ACC112 (cell line): ENCODE measurements at regions not wholly inside any gene's neighbourhood (a gene's known extent, or its start where the extent isn't known, plus 50 kb on each side); places are given as distances from the start of the nearest gene placed in this dataset.

Source experiments
- H2AFZ ChIP-seq: fragments of 200-600 bp; sonication (generic); one replicate; pipeline ENCODE4 v1.6.0; 2017; ENCODE audit warnings: antibody characterized with exemption, low read length; ENCODE audit not compliant: unreplicated experiment
- H3K27ac ChIP-seq: fragments of 200-600 bp; sonication (generic); 2 replicates; pipeline ENCODE4 v1.5.1; 2014; ENCODE audit warnings: low read depth, mild to moderate bottlenecking, antibody characterized with exemption, low read length, moderate library complexity
- H3K27me3 ChIP-seq: fragments of 200-600 bp; sonication (generic); 2 replicates; pipeline ENCODE4 v1.6.1; 2014; ENCODE audit warnings: mild to moderate bottlenecking, antibody characterized with exemption, low read length, moderate library complexity, mixed read lengths; ENCODE audit not compliant: insufficient read depth
- H3K36me3 ChIP-seq: fragments of 200-600 bp; sonication (generic); 2 replicates; pipeline ENCODE4 v1.6.1; 2016; ENCODE audit warnings: mild to moderate bottlenecking, antibody characterized with exemption, low read length, moderate library complexity, mixed read lengths; ENCODE audit not compliant: insufficient read depth
- H3K4me1 ChIP-seq: fragments of 200-600 bp; sonication (generic); one replicate; pipeline ENCODE4 v1.6.1; 2016; ENCODE audit warnings: low read length, mixed read lengths; ENCODE audit not compliant: insufficient read depth, unreplicated experiment, control insufficient read depth
- H3K4me3 ChIP-seq: fragments of 200-600 bp; sonication (generic); 2 replicates; pipeline ENCODE4 v1.5.1; 2014; ENCODE audit warnings: mild to moderate bottlenecking, low read depth, low read length
- H3K79me2 ChIP-seq: fragments of 200-600 bp; sonication (generic); one replicate; pipeline ENCODE4 v1.6.0; 2016; ENCODE audit warnings: low read length; ENCODE audit not compliant: control insufficient read depth, unreplicated experiment, insufficient read depth

GRCh38 chr13:90899416-90899815, 448.1 kb upstream of the MIR17HG start:
- Histone ChIP-seq H3K27ac (no peak overlapping the region), H3K79me2 (no peaks in the 10 kb centered on the region), H3K36me3 (no peaks in the 10 kb centered on the region), H2AFZ (no peak overlapping the region), H3K4me1 (no peaks in the 10 kb centered on the region), H3K4me3 (no peak overlapping the region), H3K27me3 (no peaks in the 10 kb centered on the region; the same call in 1 of the 2 replicates)

GRCh38 chr13:90902255-90902654, 445.2 kb upstream of the MIR17HG start:
- Histone ChIP-seq H2AFZ (no peak overlapping the region), H3K27ac (no peak overlapping the region), H3K27me3 (peaks cover 3% of the 10 kb centered on the region; the same call in 1 of the 2 replicates), H3K4me1 (no peaks in the 10 kb centered on the region), H3K4me3 (no peak overlapping the region), H3K36me3 (no peaks in the 10 kb centered on the region), H3K79me2 (no peaks in the 10 kb centered on the region)

DNA sequence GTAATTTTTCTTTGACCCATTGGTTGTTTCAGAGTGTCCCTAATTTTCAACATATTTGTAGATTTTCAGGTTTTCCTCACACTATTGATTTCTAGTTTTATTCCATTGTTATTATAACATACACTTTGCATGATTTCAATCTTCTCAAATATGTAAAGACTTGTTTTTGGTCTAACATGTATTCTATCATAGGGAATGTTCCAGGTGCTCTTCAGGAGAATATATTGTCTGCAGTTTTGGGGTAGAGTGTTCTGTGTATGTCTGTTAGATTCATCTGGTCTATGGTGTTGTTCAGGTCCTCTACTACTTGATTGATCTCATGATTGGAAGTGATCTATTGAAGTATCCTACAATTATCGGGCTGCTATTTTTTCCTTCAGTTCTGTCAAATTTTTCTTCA, 440.9 kb upstream of the MIR17HG start:
- Histone ChIP-seq H3K4me3 (no peak overlapping the region), H3K27me3 (0 out of 2 replicates have a peak, but pooled peaks cover 3% of the 10 kb centered on the region), H3K36me3 (no peaks in the 10 kb centered on the region), H2AFZ (no peak overlapping the region), H3K4me1 (no peaks in the 10 kb centered on the region), H3K27ac (no peak overlapping the region), H3K79me2 (no peaks in the 10 kb centered on the region)

GRCh38 chr13:90908792-90909191, 438.7 kb upstream of the MIR17HG start:
- Histone ChIP-seq H3K36me3 (no peaks in the 10 kb centered on the region), H3K4me3 (no peak overlapping the region), H3K79me2 (no peaks in the 10 kb centered on the region), H3K4me1 (no peaks in the 10 kb centered on the region), H3K27me3 (0 out of 2 replicates have a peak, but pooled peaks cover 3% of the 10 kb centered on the region), H2AFZ (no peak overlapping the region), H3K27ac (no peak overlapping the region)

- no peaks in the 10 kb centered on the region for H3K4me1 ChIP-seq
- no peak overlapping the region for H3K27ac ChIP-seq
- H2AFZ ChIP-seq: no peak overlapping the region
- 0 out of 2 replicates have a peak, but pooled peaks cover 3% of the 10 kb centered on the region for H3K27me3 ChIP-seq
- no peak overlapping the region for H3K4me3 ChIP-seq
- H3K36me3 ChIP-seq: no peaks in the 10 kb centered on the region
- no peaks in the 10 kb centered on the region for H3K79me2 ChIP-seq
Measured at GRCh38 chr13:90910018-90910639, 437.4 kb upstream of the MIR17HG start.

- Histone ChIP-seq H3K27me3 (no peaks in the 10 kb centered on the region), H3K36me3 (no peaks in the 10 kb centered on the region), H3K79me2 (no peaks in the 10 kb centered on the region), H2AFZ (no peak overlapping the region), H3K4me1 (no peaks in the 10 kb centered on the region), H3K27ac (no peak overlapping the region), H3K4me3 (no peak overlapping the region)
Measured at GRCh38 chr13:90912247-90912646, 435.2 kb upstream of the MIR17HG start.

GRCh38 chr13:90918536-90918935, 429.0 kb upstream of the MIR17HG start:
- Histone ChIP-seq H2AFZ (no peak overlapping the region), H3K4me1 (peaks cover 4% of the 10 kb centered on the region), H3K36me3 (no peaks in the 10 kb centered on the region), H3K27me3 (no peaks in the 10 kb centered on the region), H3K27ac (no peak overlapping the region), H3K4me3 (no peak overlapping the region), H3K79me2 (no peaks in the 10 kb centered on the region)

GRCh38 chr13:90919153-90919552, 428.3 kb upstream of the MIR17HG start:
- no peaks in the 10 kb centered on the region for H3K27me3 ChIP-seq
- H3K4me1 ChIP-seq: peaks cover 4% of the 10 kb centered on the region
- H3K4me3 ChIP-seq: no peak overlapping the region
- H2AFZ ChIP-seq: no peak overlapping the region
- H3K36me3 ChIP-seq: no peaks in the 10 kb centered on the region
- no peak overlapping the region for H3K27ac ChIP-seq
- no peaks in the 10 kb centered on the region for H3K79me2 ChIP-seq

GRCh38 chr13:90926459-90926858, 421.0 kb upstream of the MIR17HG start:
- H3K4me3 ChIP-seq: no peak overlapping the region
- H3K4me1 ChIP-seq: no peaks in the 10 kb centered on the region
- peaks cover 9% of the 10 kb centered on the region; the same call in 1 of the 2 replicates for H3K27me3 ChIP-seq
- no peak overlapping the region for H3K27ac ChIP-seq
- H2AFZ ChIP-seq: no peak overlapping the region
- no peaks in the 10 kb centered on the region for H3K79me2 ChIP-seq
- H3K36me3 ChIP-seq: no peaks in the 10 kb centered on the region

DNA sequence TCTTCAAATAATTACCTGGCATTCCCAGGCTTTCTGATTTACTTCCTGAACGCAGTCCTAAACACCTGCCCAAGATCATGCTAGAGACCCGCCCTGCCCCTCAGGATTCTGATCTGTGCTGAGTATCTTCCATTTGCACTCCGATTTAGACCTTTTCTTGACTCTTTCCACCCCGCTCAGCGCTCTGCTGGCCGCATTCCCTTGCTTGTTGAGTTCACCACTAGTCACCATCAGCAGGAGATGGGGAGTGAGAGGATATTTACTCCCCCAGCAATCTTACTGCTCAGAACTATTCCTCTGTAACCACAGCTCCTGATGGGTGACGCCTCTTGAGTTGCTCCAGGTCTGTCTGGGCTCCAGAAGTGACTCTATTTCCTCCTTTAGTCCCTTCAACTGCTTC, 419.4 kb upstream of the MIR17HG start:
- H3K36me3 ChIP-seq: no peaks in the 10 kb centered on the region
- peaks cover 9% of the 10 kb centered on the region; the same call in 1 of the 2 replicates for H3K27me3 ChIP-seq
- H3K79me2 ChIP-seq: no peaks in the 10 kb centered on the region
- no peak overlapping the region for H3K4me3 ChIP-seq
- H3K27ac ChIP-seq: no peak overlapping the region
- H3K4me1 ChIP-seq: no peaks in the 10 kb centered on the region
- H2AFZ ChIP-seq: no peak overlapping the region

DNA sequence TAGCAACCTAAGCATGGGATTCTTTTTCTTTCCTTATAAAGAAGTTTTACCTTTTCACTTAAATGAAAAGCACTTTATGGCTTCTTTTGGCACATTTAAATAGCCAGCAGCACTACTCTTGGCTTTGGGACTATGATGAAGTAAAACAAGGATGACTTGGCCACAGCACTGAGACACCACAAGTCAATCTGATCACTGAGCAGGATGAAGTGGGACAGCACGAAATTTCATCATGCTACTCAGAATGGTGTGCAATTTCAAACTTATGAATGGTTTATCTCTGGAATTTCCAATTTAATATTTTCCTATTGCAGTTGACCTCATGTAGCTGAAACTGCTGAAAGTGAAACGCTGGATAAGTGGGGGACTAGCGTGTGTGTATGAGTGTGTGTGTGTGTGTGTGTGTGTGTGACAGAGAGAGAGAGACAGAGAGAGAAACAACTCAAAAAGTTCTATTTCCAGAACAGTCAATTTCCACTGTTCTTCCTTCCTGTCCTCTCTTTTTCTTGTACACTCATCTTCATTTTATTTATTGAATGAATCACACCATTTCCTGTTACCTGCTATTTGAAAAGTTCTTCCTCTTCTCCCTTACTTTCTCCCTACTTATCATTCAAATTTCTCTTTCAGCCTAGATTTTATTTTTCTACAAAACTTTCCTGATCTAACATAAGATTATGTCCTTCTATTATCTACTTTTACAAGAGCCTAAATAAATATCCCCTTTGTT, 414.2 kb upstream of the MIR17HG start:
- H3K4me3 ChIP-seq: no peak overlapping the region
- H3K27me3 ChIP-seq: peaks cover 6% of the 10 kb centered on the region; the same call in 1 of the 2 replicates
- H3K27ac ChIP-seq: no peak overlapping the region
- no peak overlapping the region for H2AFZ ChIP-seq
- H3K79me2 ChIP-seq: no peaks in the 10 kb centered on the region
- H3K4me1 ChIP-seq: no peaks in the 10 kb centered on the region
- H3K36me3 ChIP-seq: no peaks in the 10 kb centered on the region
